NB4 (cell line): ENCODE measurements at regions not wholly inside any gene's neighbourhood (a gene's known extent, or its start where the extent isn't known, plus 50 kb on each side); places are given as distances from the start of the nearest gene placed in this dataset.

ENCODE experiments used
- POLR2A ChIP-seq: IDR thresholded peaks from 2 replicates; pipeline ENCODE4 v1.6.1; 2011; ENCODE audit warnings: mild to moderate bottlenecking; ENCODE audit not compliant: insufficient read length; ENCODE audit errors: extremely low read depth
- TF ChIP-seq, protein P1 (sequence below): IDR thresholded peaks from one replicate; pipeline ENCODE4 v1.5.1; 2012; ENCODE audit warnings: low read depth, low read length

DNA sequence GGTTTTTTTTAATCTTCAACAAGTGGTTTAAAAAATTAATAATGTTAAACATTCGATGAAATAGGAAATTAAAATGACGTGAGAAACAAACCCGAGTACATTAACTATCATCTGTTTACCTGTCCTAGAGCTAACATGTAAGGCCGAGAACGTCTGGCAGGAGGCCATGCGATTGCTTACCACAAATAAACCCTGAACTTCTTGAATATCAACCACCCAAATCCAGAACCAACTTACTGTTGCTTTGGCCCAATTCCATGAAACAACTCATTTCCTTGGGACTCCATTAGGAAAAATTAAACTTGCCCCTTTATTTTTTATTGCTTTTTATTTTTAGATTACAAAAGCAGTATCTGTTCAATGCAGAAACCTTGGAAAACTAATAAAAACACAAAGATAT lies 228.9 kb upstream of the IRS2 start:
- no peak for TF ChIP-seq POLR2A
- TF ChIP-seq, protein P1, sequence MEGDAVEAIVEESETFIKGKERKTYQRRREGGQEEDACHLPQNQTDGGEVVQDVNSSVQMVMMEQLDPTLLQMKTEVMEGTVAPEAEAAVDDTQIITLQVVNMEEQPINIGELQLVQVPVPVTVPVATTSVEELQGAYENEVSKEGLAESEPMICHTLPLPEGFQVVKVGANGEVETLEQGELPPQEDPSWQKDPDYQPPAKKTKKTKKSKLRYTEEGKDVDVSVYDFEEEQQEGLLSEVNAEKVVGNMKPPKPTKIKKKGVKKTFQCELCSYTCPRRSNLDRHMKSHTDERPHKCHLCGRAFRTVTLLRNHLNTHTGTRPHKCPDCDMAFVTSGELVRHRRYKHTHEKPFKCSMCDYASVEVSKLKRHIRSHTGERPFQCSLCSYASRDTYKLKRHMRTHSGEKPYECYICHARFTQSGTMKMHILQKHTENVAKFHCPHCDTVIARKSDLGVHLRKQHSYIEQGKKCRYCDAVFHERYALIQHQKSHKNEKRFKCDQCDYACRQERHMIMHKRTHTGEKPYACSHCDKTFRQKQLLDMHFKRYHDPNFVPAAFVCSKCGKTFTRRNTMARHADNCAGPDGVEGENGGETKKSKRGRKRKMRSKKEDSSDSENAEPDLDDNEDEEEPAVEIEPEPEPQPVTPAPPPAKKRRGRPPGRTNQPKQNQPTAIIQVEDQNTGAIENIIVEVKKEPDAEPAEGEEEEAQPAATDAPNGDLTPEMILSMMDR: no peak
